Heart left ventricle (tissue), 16 donors: ENCODE measurements at regions not wholly inside any gene's neighbourhood (a gene's known extent, or its start where the extent isn't known, plus 50 kb on each side); places are given as distances from the start of the nearest gene placed in this dataset.

ENCODE experiments used
- ATAC-seq, 4 donors: fragments of 200-7000 bp; cut with Tn5 transposase; one replicate each; pipeline ENCODE4 v1.9.1; 2020 to 2022; ENCODE audit warnings: moderate library complexity in 4 of 4, mild to moderate bottlenecking in 3 of 4, moderate number of reproducible peaks in 1 of 4
- DNase-seq, 5 donors: peaks; one replicate each; pipeline ENCODE4 v3.0.0-alpha.2; 2020
- H3K27ac ChIP-seq, 12 donors: fragments of 200-600 bp; sonication (generic) in 4 of 12; one replicate each; pipeline versions ENCODE4 v1.5.0 to v1.8.0; 2016 to 2022; ENCODE audit warnings: mild to moderate bottlenecking in 2 of 12
- H3K27me3 ChIP-seq, 9 donors: fragments of 200-600 bp; sonication (generic) in 2 of 9; one replicate each; pipeline versions ENCODE4 v1.5.1 to v1.8.0; 2016 to 2022; ENCODE audit warnings: mild to moderate bottlenecking in 3 of 9
- H3K36me3 ChIP-seq, 9 donors: fragments of 200-600 bp; sonication (generic) in 2 of 9; one replicate each; pipeline versions ENCODE4 v1.5.0 to v1.8.0; 2018 to 2022; ENCODE audit warnings: mild to moderate bottlenecking in 2 of 9
- H3K4me1 ChIP-seq, 12 donors: fragments of 200-600 bp; sonication (generic) in 4 of 12; one replicate each; pipeline versions ENCODE4 v1.5.0 to v1.8.0; 2016 to 2022; ENCODE audit warnings: mild to moderate bottlenecking in 3 of 12
- H3K4me3 ChIP-seq, 12 donors: fragments of 200-600 bp; sonication (generic) in 4 of 12; one replicate each; pipeline versions ENCODE4 v1.5.0 to v1.8.0; 2017 to 2022; ENCODE audit warnings: mild to moderate bottlenecking in 9 of 12, moderate library complexity in 4 of 12
- H3K9me3 ChIP-seq, 12 donors: fragments of 200-600 bp; sonication (generic) in 4 of 12; one replicate each; pipeline versions ENCODE4 v1.5.0 to v1.8.0; 2016 to 2022; ENCODE audit warnings: mild to moderate bottlenecking in 1 of 12
- POLR2A ChIP-seq, 2 donors: fragments of 450-650 bp; IDR thresholded peaks; one replicate each; pipeline ENCODE4 v1.6.1; 2017; ENCODE audit warnings: antibody characterized with exemption in 2 of 2, mild to moderate bottlenecking in 2 of 2, moderate library complexity in 2 of 2
- WGBS, 4 donors: extraction: QIAGEN DNeasy Blood & Tissue Kit in 2 of 4; methylation state at CpG; one replicate each; pipeline versions ENCODE4 v1.1.5 to v1.1.7; 2013 to 2018; 5-methylcytosine and 5-hydroxymethylcytosine counted together
- intact Hi-C, 10 donors: fragments of 100-400 bp; cut with DNase I; formaldehyde crosslinking; loops; one replicate each; pipeline versions ENCODE4 v1.11.1 to v1.14.2; 2022
- TF ChIP-seq, protein P1 (sequence below), 12 donors: fragments of 200-600 bp; sonication (generic) in 4 of 12; IDR thresholded peaks; one replicate each; pipeline versions ENCODE4 v1.5.0 to v1.8.0; 2018 to 2022; ENCODE audit warnings: antibody characterized with exemption in 12 of 12, mild to moderate bottlenecking in 5 of 12
- donor health status: ischemic (EF 13 %, LVEDD 7.1; RV severe dilation, severe dysfunction).
- donor health status: healthy with polysubstance abuse.
- donor health status: DM: no; HTN: yes; CAD: no.
- donor health status: DM: no; HTN: no; CAD: no.
- donor health status: ischemic (EF 25% LVEDD 6.9; RV normal size, moderate dysfunction).
- donor health status: ischemic (EF 25% LVEDD 5.7; RV mildly dilated, moderate dysfunction).
- donor health status: healthy.
- donor health status: DM: yes; HTN: yes; CAD: no.
- donor health status: ischemic (EF 35%, LVEDD 5.7; RV mildly dilated, moderate dysfunction).
- donor health status: nonischemic (EF 11% LVEDD 7.7; RV severe dilation, severe dysfunction).
- donor health status: DM: yes; HTN: yes; CAD: no.
- donor health status: PGD.
- donor health status: ischemic (EF 29% LVEDD 5.4; RV normal size, mild dysfunction).
- donor health status: nonischemic (EF 23%, LVEDD 6.1; RV moderate dilation, normal function).

DNA sequence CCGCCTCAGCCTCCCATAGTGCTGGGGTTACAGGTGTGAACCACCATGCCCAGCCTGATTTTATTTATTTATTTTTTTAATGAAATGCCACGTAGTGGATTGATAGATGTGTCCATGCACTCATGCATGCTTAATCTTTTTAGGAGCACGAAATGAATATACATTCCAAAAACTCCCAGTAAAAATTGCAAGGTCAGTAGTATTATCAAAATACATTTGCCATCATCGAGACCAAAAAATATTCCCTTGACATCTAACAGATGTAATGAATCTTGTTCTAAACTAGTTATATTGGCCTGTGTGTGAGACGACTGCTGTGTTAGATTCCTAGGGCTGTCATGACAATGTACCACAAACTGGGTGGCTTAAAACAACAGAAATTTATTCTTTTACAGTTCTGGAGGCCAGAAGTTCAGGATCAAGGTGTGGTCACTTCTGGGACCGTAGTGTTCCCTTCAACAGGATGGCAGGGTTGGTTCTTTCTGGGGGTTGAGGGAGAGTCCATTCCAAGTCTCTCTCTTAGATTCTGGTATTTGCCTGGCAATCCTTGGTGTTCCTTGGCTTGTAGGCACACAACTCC is 56.1 kb upstream of the UBL3 start:
- DNase-seq = no peak
- no peak for TF ChIP-seq POLR2A (IDR thresholded peaks at IDR 0.05)
- TF ChIP-seq, protein P1, sequence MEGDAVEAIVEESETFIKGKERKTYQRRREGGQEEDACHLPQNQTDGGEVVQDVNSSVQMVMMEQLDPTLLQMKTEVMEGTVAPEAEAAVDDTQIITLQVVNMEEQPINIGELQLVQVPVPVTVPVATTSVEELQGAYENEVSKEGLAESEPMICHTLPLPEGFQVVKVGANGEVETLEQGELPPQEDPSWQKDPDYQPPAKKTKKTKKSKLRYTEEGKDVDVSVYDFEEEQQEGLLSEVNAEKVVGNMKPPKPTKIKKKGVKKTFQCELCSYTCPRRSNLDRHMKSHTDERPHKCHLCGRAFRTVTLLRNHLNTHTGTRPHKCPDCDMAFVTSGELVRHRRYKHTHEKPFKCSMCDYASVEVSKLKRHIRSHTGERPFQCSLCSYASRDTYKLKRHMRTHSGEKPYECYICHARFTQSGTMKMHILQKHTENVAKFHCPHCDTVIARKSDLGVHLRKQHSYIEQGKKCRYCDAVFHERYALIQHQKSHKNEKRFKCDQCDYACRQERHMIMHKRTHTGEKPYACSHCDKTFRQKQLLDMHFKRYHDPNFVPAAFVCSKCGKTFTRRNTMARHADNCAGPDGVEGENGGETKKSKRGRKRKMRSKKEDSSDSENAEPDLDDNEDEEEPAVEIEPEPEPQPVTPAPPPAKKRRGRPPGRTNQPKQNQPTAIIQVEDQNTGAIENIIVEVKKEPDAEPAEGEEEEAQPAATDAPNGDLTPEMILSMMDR (IDR thresholded peaks at IDR 0.05) = no peak
- H3K4me3 ChIP-seq = no peak overlapping the region
- H3K27me3 ChIP-seq = no peaks in the 10 kb centered on the region
- peaks cover 0 to 16% (median 0%) of the 10 kb centered on the region in 12 donors for H3K4me1 ChIP-seq
- no peak for ATAC-seq
- no peak overlapping the region for H3K27ac ChIP-seq
- 81 to 86% (median 85%) methylated on average over 6 of the region's 6 CpGs for WGBS, 4 donors
- no peaks in the 10 kb centered on the region for H3K9me3 ChIP-seq
- intact Hi-C loops = no loop called here
- no peaks in the 10 kb centered on the region for H3K36me3 ChIP-seq

DNA sequence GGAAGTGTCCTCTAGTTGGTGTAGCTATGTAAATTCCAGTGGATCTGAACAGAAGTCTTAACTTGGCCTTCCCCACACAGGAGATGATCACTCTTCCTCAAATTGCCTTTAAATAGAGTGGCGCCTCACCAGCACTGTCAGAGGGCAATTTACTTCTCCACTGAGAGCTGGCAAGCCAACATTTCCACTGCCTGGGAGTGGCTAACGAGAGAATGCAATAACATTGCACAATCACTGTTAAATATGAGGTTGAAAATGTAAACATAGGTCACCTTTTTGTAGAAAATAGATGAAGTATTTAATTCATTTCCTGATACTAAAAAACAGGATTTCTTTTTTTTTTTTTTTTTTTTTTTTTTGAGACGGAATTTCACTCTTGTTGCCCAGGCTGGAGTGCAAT is 55.4 kb upstream of the UBL3 start:
- DNase-seq = peak in 1 of 5 donors; percentile 33
- intact Hi-C loops = no loop called here

DNA sequence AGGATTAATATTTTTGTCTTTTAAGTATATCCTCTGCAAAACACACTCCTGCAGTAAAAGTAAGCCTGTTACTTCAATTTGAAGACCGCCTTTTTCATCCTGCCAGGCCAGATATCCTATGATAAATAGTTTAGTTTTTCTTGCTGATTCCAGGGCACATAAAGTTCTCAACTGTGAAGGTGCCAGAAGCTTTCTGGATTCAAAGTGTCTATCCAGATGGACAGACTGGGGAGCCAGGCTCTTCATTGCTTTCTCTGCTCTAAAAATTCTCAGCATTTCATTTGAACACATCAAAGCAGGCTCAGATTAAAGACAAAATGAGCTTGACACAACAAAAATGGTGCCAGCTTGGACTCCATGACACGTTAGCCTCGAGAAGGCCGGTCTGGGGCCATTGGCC is 53.6 kb upstream of the UBL3 start:
- ATAC-seq = no peak
- Histone ChIP-seq H3K4me3 (no peak overlapping the region), H3K27ac (no peak overlapping the region), H3K9me3 (peaks cover 0 to 11% (median 0%) of the 10 kb centered on the region in 12 donors), H3K36me3 (no peaks in the 10 kb centered on the region), H3K27me3 (no peaks in the 10 kb centered on the region), H3K4me1 (peaks cover 0 to 18% (median 0%) of the 10 kb centered on the region in 12 donors)
- intact Hi-C loops = no loop called here
- WGBS, 4 donors = 83 to 88% (median 84%) methylated on average over 4 of the region's 4 CpGs
- DNase-seq = no peak
- TF ChIP-seq, protein P1 (IDR thresholded peaks at IDR 0.05) = no peak
- TF ChIP-seq POLR2A (IDR thresholded peaks at IDR 0.05) = no peak

More for the DNA sequence above, 55.4 kb upstream of the UBL3 start:
- TF ChIP-seq POLR2A (IDR thresholded peaks at IDR 0.05) = no peak
- TF ChIP-seq, protein P1 (IDR thresholded peaks at IDR 0.05) = no peak
- ATAC-seq = peak in 3 of 4 donors; percentile 48 to 58 (median 51)
- H3K9me3 ChIP-seq = peaks cover 0 to 4% (median 0%) of the 10 kb centered on the region in 12 donors
- no peak overlapping the region for H3K27ac ChIP-seq
- no peaks in the 10 kb centered on the region for H3K36me3 ChIP-seq
- WGBS, 4 donors = 72 to 84% (median 81%) methylated on average over 3 of the region's 3 CpGs
- H3K4me3 ChIP-seq = no peak overlapping the region
- peaks cover 0 to 18% (median 0%) of the 10 kb centered on the region in 12 donors for H3K4me1 ChIP-seq
- H3K27me3 ChIP-seq = no peaks in the 10 kb centered on the region

DNA sequence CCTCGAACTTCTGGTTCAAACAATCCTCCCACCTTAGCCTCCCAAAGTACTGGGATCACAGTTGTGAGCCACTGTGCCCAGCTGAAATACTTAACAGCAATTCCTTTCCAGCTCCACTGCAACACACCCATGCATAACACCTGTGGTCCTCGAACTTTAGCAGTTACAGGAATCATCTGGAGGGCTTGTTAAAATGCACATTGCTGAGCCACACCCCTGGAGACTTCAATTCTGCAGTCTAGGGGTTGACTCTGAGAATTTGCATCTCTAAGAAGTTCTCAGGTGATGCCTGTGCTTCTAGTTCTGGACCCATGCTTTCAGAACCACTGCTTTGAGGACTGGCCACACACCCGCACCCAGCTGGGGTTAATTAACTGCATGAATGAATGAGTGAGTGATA is 53.1 kb upstream of the UBL3 start:
- ATAC-seq = no peak
- DNase-seq = no peak
- Histone ChIP-seq H3K27ac (no peak overlapping the region), H3K36me3 (no peaks in the 10 kb centered on the region), H3K9me3 (peaks cover 0 to 11% (median 0%) of the 10 kb centered on the region in 12 donors), H3K4me1 (peaks cover 0 to 18% (median 0%) of the 10 kb centered on the region in 12 donors), H3K27me3 (no peaks in the 10 kb centered on the region), H3K4me3 (no peak overlapping the region)
- 56 to 80% (median 69%) methylated on average over 3 of the region's 3 CpGs for WGBS, 4 donors
- intact Hi-C loops = no loop called here
- TF ChIP-seq, protein P1 (IDR thresholded peaks at IDR 0.05) = no peak
- TF ChIP-seq POLR2A (IDR thresholded peaks at IDR 0.05) = no peak
